Gastrocnemius medialis (tissue), 4 donors: ENCODE measurements at regions not wholly inside any gene's neighbourhood (a gene's known extent, or its start where the extent isn't known, plus 50 kb on each side); places are given as distances from the start of the nearest gene placed in this dataset.

ENCODE experiments used
- CTCF ChIP-seq, 5 experiments: fragments of 450-650 bp in 3 of 5; fragments of 200-600 bp in 2 of 5; sonication (generic) in 2 of 5; IDR thresholded peaks in 4 of 5; conservative IDR thresholded peaks in 1 of 5; 1 replicate in 4 of 5; 2 replicates in 1 of 5; pipeline ENCODE4 v1.5.1; 2016 to 2019; ENCODE audit warnings: antibody characterized with exemption in 5 of 5, mild to moderate bottlenecking in 3 of 5, moderate library complexity in 3 of 5
- POLR2A ChIP-seq, 2 donors: fragments of 450-650 bp; IDR thresholded peaks; one replicate each; pipeline ENCODE4 v1.6.1; 2017; ENCODE audit warnings: antibody characterized with exemption in 2 of 2, mild to moderate bottlenecking in 2 of 2, moderate library complexity in 2 of 2

GRCh38 chr10:47173929-47174442, 126.0 kb upstream of the GDF10 start:
- TF ChIP-seq CTCF (IDR thresholded peaks at IDR 0.05 in 4 of 5, conservative IDR thresholded peaks at IDR 0.05 in 1 of 5) (no peak), POLR2A (IDR thresholded peaks at IDR 0.05) (no peak)
